ENCODE measurements at regions not wholly inside any gene's neighbourhood (a gene's known extent, or its start where the extent isn't known, plus 50 kb on each side); places are given as distances from the start of the nearest gene placed in this dataset.
"Not testable (repeated sequence)": the region's sequence is repeated elsewhere in the genome, so short reads cannot be mapped to it uniquely, and the experiment has no call there.

DNA sequence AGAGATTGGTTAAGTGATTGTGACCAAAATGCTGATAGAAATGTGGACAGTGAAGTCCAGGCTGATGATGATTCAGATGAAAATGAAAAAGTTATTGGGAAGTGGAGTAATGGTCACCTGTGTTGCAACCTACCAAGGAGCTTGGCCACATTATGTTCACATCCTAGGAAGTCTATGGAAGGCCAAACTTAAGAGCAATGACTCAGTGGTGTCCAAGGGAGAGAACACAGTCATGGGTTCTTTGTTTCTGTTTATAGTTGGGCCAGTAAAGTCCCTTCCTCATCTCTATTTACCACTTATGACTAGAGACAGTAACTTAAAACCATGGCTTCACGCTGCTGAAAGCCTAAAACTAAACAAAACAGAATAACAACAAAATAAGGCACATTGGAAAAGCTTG lies 555.3 kb upstream of the DAB2 start:
- no peak for DNase-seq (ENCODE audit: low read depth, low spot score)

DNA sequence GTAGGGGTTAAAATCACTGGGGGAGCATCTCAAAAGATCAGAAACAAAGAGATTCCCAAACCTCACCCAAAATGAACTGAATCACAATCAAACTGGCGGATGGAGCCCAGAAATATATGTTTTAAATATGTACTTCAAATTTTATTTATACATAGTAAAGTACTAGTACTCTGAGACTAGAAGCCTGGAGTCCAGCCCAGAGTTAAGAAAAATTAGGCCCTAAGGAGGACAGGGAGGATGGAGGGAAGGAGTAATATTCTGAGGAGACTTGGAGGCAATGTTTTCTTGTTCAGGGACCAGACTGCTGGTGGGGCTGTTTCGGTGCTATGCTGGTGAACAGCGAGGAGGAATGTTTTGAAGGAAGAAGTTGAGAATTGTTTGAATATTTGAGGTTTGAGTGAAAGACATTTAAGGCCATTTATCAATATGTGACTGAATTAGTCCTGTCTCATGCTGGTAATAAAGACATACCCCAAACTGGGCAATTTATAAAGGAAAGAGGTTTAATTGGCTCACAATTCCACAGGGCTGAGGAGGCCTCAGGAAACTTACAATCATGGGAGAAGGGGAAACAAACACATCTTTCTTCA lies 552.4 kb upstream of the DAB2 start:
- DNase-seq (ENCODE audit: low read depth, low spot score) = no peak

DNA sequence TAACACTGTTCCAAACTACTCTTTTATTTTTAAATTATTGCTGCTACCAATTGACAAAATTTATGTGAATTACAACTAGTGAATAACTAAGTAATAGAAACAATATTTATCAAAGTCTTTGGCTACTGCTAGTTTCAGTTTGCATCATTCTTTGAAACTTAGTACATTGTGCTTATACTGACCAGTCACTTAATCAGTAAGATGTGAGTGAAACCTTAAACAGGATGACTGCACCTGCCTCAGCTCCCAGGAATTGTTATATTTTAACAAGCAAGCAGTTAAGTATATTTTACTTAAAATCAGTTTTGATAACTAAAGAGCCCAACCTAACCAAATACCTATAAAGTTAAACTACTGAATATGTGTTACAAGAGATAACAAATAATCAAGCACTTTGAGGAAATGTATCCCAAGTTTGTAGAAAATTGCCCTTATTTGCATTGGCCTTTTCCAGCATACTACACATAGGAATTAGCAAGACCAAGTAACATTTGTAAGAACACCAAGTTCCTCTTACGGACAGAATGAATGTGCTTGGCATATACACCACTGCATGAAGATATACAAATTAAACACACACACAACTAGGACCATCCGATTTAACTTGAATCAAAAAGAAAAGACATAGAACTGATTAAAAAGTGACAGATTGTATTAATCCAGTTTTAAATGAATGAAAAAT lies 545.5 kb upstream of the DAB2 start:
- no peak for DNase-seq (ENCODE audit: low read depth, low spot score)

DNA sequence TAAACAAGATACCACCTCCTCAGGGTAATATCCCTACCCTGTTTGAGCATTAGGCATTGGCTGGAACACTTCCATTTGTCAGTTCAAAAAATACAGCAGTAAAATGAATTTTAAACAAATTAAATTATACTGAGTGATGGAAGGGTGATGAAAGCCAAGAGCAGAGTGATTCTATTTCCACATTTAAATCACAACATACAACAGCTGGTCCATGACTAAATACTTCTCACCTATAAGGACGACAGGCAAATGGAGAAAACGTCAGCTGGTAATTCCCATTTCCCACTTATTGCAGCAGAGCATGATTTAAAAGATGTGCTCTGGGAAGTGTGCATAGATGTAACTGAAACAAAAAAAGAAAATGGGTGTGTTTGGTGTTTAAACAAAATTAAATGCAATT lies 543.6 kb upstream of the DAB2 start:
- no peak for DNase-seq (ENCODE audit: low read depth, low spot score)

DNA sequence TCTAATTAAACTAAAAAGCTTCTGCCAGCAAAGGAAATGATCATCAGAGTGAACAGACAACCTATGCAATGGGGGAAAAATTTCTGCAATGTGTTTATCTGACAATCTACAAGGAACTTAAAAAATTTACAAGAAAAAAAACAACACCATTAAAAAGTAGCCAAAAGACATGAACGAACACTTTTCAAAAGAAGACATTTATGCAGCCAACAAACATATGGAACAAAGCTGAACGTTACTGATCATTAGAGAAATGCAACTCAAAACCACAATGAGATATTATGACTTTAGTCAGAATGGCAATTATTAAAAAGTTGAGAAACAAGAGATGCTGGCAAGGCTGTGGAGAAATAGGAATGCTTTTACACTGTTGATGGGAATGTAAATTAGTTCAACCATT lies 530.4 kb upstream of the DAB2 start:
- no peak for DNase-seq (ENCODE audit: low read depth, low spot score)

DNA sequence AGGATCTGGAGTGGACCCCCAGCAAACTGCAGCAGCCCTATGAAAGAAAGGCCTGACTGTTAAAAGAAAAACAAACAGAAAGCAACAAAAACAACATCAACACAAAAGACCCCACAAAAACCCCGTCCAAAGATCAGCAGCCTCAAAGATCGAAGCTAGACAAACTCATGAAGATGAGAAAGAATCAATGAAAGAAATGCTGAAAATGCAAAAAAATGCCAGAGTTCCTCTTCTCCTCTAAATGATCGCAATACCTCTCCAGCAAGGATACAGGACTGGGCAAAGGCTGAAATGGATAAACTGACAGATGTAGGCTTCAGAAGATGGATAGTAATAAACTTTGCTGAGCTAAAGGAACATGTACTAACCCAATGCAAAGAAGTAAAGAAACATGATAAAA lies 526.3 kb upstream of the DAB2 start:
- no peak for DNase-seq (ENCODE audit: low read depth, low spot score)

DNA sequence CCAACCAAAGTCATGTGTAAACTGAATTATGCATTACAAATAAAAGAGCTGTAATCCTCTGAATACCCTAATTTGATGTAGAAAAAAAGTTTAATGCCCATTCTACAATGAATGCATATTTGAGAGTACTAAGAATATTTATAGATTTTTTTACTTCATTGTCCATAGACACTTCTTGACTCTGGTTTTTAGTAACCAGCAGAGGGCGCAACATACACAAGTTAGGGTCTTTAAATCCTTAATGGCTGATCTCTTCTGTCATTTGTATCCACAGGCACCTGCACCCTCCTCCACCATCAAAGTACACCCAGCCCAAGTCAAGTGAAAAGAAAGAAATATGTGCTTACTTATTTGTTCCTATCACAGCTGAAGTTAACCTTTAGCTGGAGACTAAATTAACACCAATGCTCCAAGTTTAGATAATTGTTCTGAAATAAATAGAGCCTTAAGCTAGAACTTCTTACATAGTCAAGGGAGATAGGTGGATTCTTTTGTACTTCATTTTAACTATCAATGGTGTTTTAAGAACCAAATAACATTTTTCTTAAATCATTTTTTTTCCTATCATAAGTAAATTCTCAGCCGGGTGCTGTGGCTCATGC lies 524.2 kb upstream of the DAB2 start:
- DNase-seq (ENCODE audit: low read depth, low spot score) = peak; percentile 3

DNA sequence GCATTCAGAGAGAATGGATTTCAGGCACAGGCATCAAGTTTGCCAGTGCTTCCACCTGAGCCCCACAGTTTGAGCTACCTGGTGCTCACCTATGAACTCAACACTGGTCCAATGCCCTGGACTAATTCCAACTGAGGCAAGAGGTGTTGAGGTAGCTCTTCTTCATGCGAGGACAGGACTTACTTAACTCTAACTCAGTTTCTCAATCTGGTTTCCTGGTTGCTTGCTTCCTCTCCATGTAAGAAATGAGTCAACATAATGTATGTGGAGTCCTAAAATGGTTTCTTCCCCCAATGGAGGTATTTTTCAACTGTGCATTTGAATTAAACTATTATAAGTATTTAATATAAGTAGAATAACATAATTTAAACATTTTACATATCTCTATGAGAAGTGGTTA lies 523.6 kb upstream of the DAB2 start:
- DNase-seq (ENCODE audit: low read depth, low spot score) = no peak

DNA sequence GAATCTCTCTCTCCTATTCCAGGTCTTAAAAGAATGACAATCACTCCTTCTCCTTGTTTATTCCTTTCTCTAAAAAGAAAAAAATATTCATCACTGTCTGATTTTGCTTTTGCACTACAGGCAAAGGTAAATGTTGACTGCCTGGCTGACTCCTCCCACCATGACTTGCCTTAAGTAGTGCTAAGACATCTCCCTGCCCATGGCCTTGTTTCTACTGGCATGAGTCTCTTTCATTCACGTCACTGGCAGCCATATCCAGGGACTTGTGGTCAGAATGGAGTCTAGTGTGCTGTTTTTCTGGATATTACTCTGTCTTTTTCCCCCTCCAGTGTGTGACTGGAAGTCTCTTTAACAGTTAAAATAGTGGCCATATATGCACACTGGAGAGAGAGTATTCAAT lies 522.9 kb upstream of the DAB2 start:
- no peak for DNase-seq (ENCODE audit: low read depth, low spot score)

DNA sequence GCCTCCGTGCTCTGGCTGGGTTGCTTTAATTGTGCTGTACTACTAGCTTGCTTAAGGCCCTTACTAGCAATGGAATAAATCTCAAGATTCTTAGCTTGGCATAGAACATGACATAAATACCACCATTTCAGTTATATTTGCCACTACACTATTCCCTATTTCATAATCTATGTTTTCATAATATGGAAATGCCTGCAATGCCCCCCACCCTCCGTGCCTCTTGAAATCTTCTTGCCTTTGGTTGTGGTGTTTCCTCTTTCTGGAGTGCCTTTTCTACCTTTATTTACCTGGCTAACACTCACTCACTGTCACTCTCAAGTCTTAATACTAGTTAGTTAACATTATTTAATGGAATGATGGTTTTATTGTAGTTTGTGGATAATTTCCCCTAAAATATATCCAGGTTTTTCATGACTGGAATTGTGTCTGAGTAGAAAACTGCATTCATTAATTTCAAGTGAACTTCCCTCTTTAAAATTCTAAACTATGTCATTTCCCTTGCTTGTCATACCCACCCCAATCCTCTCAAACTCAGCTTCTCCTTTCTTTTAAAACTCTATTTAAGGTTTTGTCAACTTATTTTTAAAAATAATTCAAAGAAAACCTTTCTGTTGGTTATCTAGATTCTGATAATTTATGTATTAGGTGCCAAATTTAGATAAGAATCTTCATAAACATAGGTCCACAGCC lies 521.7 kb upstream of the DAB2 start:
- DNase-seq (ENCODE audit: low read depth, low spot score) = no peak

DNA sequence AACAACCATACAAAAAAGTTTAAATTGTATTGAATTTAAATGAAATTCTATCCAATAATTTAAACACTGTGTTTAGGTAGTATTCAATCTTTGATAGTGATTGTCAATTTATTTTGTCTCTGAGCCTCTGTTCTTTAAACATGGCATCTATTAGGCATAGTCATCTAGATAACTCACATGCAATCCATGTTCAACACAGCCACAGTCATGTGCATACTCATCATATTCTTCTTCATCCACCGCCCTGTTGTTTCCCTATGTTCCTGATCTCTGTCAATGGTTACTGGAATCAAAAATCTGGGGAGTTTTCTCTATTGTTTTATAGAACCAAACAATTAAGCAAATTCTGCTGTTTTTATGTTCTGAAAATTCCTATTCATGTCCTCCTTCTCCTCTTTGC lies 521.1 kb upstream of the DAB2 start:
- DNase-seq (ENCODE audit: low read depth, low spot score) = no peak

DNA sequence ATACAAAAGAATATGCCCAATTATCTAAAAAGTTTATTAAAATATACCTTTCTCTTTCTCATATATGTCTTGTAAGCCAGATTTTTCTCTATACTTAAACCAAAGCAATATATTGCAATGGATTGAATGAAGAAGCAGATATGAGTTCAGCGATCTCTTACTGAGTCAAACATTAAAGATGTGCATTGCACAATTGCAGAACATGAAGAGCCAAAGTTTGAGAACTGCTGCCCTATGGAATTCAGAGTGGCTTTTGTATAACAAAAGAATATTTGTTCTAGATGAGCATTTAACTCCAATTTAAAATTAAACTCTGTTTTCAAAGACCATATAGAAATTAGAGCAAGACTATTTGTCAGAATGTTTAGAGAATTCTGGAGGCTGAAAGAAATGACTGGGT lies 519.0 kb upstream of the DAB2 start:
- no peak for DNase-seq (ENCODE audit: low read depth, low spot score)

DNA sequence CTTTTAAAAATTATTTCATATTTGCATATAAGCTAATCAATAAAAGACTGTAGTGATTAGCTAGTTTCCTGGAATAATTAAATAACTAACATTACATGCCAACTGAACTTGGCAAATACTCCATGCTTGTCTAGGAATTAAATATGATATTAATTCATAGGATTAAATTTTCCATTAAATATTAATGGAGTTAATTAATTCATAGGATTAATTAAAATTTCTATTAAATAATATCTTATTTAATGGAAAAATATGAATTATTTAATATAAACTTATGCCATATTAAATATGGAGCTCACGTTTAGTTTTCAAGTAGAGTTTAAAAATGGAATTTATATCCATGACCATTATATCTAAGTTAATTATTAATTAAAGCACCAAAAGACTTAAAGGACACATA lies 517.8 kb upstream of the DAB2 start:
- no peak for DNase-seq (ENCODE audit: low read depth, low spot score)

DNA sequence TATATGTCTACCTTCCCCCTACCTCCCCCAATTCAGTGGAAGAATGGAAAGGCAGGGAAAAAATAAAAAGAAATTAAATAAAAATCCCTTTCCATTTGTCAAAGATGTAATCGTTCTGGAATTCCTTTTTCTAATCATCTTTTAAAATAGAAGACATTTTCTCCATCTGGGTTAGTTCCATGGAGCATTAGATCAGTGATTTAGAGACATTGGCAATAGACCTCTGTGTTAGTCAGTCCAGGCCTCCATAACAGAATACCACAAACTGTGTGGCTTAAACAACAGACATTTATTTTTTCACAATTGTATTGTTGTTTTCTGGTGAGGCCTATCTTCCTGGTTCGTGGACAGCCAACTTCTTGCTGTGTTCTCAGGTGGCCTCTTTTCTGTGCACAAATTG lies 516.6 kb upstream of the DAB2 start:
- no peak for DNase-seq (ENCODE audit: low read depth, low spot score)

DNA sequence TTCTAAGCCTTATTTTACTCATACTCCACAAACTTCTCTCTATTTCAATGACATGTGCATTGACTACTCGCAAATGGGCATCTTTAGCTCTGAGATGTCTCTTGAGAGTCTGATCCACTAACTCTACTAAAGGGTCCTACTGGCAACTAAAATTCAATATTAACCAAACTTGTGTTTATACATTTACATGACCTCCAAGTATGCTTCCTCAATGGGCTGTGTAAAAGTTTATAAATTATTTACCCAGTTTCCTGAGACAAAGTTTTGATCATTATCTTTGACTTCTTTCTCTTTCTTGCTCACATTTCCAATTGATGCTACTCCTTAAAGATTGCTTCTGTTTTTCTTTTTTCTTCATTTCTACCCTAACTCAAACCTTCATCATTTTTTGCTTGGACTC lies 510.1 kb upstream of the DAB2 start:
- no peak for DNase-seq (ENCODE audit: low read depth, low spot score)

DNA sequence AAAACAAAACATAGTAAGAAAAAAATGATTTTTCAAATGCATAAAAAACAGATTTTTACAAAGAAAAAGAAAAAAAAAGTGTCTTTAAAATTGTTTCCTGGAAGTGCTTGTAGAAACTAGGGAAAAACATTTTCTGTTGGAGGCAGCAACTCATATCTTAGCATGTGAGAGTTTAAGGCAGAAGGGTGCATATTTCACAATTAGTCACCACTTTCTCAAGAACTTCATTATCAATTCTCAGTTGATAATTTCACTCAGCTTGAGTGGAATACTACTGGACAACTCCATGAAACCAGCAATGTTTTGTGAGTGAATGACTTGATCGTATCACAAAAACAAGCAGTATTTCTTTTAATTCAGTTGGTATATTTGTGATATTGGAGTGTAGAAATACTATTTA lies 508.3 kb upstream of the DAB2 start:
- no peak for DNase-seq (ENCODE audit: low read depth, low spot score)

DNA sequence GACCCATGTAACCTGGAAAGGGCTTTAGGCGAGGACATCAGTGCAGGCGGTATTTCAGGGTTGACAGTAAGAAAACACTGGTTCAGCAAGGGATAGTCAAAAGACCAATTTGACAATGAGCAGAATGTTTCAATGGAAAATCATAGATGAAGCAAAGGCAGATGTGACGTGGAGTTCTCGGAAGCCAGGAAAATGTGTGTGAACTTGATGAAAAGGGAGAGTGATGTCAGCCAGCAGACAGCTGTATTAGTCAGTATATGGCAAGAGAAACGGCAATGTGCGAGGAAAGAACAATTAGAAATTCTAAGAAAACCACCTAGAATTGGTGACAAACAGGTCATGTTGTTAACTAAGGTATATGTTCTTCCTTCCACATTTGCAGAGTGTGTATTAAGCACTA lies 503.9 kb upstream of the DAB2 start:
- no peak for DNase-seq (ENCODE audit: low read depth, low spot score)

DNA sequence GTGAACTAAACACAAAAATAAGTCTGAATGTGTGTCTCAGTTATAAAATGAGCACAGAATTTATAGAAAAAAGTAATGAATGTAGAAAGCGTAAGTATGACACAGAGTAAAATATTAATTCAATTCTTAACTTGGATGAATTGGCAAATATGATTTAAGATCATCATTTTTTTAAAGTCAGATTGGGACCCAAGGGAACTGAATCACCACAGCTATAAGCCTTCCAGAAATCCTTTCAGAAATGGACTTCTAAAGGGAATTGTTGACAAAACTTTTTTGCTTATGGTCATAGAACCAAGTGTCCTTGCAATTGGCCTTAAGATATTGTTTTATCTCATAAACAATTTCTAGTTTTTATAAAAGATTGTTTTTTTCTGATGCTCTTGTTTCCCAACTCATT lies 495.1 kb upstream of the DAB2 start:
- DNase-seq (ENCODE audit: low read depth, low spot score) = no peak

DNA sequence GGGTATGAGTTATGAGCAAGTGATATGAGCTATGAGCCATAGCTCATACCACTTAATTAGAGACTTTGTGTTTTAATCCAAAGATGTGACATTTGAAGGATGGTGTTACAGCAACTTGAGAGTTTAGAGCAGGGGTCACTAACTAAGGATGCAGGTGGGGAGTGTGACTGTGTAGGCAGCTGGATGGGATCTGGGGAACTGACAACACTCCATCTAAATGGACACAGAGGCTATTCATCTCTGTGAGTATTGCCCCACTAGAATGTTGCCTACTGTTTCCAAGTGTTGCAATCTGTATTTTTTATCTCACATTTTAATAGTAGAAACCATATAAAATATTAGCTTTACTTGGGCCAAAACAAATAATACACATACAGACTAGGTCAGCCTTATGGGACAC lies 488.1 kb upstream of the DAB2 start:
- DNase-seq (ENCODE audit: low read depth, low spot score) = no peak

DNA sequence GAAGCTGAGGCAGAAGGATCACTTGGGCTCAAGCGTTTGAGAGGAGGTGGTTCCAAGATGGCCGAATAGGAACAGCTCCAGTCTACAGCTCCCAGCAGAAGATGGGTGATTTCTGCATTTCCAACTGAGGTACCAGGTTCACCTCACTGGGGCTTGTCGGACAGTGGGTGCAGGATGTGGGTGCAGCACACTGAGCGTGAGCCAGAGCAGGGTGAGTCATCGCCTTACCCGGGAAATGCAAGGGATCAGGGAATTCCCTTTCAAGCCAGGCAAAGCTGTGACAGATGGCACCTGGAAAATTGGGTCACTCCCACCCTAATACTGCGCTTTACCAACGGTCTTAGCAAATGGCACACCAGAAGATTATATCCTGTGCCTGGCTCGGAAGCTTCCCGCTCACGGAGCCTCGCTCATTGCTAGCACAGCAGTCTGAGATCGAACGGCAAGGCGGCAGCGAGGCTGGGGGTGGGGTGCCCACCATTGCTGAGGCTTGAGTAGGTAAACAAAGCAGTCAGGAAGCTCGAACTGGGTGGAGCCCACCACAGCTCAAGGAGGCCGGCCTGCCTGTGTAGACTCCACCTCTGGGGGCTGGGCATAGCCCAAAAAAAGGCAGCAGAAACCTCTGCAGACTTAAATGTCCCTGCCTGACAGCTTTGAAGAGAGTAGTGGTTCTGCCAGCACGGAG lies 482.6 kb upstream of the DAB2 start:
- not testable (repeated sequence) for DNase-seq (ENCODE audit: low read depth, low spot score)

DNA sequence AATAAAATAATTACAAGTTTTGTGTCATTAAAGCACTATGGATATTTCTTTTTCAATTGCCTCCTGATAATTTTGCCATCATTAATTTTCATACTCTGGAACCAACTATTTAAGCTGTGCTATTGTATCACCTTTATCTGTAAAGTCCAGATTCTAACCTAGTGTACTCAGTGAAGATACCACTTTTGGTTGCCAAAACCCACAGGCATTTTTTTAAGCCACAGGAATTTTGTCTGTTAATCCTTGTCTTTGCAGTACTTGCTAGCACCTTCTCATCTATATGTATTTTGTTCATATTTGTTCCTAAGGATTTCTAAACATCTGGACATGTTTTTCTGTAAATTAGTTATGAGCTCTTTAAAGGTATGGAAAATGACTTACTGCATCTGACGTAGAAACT lies 481.4 kb upstream of the DAB2 start:
- no peak for DNase-seq (ENCODE audit: low read depth, low spot score)

DNA sequence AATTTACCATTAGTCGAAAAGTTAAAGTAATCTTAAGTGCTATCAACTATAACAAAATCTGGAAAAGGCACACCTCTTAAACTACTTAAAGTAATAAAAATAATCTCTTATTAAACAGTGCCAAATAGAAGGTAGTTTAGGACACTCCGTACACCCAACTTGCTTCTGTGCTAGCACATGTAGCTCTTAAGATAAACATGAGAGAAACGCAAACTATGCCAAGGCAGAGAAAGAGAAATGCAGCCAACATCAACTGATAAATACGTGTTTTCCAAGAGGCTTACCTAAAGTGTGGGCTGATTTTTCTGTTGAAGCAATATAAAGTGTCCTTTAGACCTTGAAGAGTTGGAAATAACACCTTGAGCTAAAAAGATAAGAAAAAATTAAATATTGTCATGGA lies 480.6 kb upstream of the DAB2 start:
- no peak for DNase-seq (ENCODE audit: low read depth, low spot score)
